Fibroblast of the conjunctiva (primary cell): ENCODE measurements at regions not wholly inside any gene's neighbourhood (a gene's known extent, or its start where the extent isn't known, plus 50 kb on each side); places are given as distances from the start of the nearest gene placed in this dataset.

Experiments used
- DNase-seq: peaks from one replicate; pipeline ENCODE4 v3.0.0-alpha.2; 2010; ENCODE audit warnings: low read depth

DNA sequence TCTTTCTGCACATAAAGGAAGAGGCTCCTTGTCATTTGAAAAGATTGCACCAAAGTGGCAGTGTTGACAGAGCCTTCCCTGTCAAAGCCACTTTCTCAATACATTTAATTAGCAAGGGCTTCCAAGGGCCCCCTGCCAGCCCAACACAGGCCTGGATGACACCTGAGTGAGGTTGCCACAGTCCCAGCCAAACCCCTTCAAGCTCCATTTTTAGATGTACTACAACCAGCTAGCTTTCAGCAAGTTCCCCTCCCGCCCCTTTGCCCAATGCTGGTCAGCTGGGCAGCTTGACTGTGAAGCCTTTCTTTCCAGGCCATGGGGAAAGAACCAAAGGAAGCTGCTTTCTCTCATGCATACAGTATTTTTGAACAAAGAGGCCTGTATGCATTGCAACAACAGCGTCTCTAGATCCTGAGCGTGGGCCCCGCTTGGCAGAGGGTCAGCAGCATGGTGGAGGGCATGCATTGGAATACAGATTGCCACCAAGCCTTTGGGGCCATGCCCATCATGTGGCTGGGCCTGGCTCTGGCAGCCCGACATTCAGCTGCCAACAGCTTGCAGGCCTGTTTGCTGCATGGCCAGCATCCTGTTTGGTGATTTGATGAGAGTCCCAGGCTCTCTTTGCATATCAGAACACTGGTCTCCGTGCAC lies 261.1 kb upstream of the GATB start:
- no peak for DNase-seq

DNA sequence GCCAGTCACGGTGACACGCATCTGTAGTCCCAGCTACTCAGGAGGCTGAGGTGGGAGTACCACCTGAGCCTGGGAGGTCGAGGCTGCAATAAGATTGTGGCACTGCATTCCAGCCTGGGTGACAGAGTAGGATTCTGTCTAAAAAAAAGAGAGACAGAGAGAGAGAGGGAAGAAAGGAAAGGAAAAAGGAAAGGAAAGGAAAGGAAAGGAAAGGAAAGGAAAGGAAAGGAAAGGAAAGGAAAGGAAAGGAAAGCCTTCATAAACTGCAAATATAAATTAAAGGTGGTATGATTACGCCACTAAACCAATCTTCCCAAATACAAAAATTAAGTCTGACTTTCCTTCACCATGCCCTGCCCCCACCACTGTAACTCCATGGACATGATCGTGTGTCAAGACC lies 259.3 kb upstream of the GATB start:
- no peak for DNase-seq

DNA sequence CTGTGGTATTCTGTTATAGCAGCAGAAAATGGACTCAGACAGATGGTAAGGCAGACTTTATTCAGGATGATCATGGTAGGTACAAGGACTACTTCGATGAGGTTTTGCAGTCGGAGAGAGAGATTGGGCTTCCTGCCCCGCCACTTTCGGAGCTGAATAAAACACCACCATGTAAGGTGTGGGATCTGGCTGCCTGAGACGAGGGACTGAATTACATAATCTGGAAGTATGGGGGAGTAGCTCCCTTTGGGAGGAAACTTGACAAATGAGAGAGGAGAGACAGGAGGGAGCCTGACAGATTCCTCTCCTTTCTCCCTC lies 255.5 kb upstream of the GATB start:
- no peak for DNase-seq

DNA sequence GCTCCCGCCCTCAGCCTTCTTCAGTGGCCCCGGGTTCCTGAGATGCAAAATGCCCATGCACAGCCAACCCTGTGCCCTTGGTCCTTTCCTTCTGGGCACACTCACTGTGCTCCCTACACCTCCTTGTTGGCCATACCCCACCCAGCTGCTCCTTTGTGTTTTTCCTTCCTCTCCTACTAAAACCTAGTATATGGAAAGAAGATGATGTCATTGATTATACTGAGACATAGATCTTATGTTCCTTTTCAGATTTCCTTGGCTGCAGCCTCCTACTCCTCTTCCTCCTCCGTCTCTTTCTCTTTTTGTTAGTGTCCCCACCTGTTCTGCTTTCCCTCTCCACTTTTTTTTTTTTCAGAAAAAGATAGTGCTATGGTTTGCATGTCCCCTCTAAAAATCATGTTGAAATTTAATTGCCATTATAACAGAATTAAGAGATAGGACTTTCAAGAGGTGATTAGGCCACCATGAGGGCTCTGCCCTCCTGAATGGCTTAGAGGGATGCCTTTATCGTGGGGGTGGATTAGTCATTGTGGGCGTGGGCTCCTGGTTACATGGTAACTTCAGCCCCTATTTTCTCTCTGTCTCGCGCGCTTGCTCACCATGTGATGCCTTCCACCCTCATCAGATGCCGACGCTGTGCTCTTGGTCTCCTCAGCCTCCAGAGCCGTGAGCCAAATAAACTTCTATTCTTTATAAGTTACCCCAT lies 254.9 kb upstream of the GATB start:
- DNase-seq, result no peak

DNA sequence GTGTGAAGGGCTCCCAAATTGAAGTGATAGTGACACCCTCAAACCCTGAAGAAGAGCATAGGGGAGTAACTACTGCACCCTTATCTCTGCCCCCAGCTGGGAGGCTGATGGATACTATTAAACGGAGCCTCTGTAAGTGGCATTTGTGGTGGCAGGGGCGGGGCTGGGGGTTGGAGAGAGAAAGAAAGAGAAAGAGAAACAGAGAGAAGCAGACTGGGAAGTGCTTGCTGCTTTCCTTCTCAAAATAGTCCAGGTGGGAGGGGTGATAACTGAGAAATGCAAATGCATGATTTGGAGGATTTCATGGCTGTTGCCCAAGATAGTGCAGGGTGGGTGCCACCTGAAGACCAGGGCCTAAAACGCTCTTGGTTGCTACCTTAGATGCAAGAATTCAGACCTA lies 253.5 kb upstream of the GATB start:
- no peak for DNase-seq

DNA sequence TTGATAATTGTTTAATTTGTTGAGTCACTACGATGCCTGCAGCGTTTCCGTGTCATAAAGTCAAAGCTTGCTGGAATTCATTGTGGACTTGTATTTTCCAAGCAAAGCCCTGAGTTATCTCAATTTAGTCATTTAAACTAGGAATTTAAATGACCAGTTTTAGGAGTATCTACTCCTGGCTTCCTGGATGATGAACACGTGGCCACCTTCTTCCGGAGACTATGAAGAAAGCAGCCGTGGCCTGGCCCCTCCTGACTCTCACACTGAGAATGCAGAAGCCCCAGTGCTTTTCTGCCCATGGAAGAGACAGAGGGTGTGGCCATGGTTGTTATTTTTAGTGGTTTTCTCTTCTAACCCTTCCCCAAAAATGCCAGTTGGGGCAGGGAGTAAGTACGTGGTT lies 250.7 kb upstream of the GATB start:
- no peak for DNase-seq

DNA sequence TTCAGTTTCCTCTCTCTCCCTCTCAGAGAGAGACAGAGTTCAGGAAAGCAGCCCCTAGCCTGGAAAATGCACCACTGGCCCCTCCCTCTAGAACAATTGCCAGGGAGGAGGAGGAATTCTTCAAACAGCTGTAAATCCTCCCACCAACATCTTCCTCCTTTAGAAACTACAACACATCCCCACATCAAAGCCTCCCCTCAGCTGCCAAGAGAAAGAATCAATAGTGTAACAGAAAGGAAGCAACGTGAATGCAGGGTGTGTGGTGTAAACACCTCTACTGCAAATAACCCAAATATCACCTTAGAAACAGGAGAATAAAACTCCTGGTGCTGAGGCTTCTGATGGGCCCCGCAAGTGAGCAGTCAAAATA lies 249.9 kb upstream of the GATB start:
- no peak for DNase-seq

DNA sequence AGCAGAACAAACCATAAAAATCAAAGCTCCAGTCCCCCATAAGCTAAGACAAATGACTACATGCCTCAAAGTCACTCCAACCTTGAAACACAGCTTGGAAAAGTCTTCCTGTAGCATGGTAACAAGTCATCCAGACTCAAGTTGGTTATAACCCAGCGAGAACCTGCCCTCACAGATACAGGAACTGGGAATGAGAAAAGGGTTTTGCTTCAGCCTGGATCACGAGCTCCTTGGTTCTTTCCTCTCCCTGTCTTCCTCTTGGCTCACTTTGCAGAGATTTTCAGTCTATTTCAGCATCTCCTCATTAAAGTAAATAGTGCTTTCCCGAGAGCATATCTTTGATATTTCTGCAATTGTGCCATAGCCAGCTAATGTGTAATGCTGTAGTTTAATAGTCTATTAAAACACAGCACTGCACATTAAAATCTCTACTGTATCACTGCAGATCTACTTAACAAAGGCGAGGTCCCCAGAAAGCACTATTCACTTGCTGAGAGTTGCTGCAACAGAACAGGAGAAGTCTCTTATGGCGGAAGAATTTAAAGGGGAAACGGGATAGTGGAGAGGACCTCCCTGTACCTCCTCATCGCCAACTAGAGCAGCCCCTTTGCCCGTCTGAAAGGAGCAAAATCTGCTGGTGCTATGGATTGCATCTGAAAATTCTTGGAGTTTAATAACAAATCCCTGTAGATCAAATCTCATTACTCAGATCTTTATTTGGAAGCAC lies 249.3 kb upstream of the GATB start:
- DNase-seq, result no peak

DNA sequence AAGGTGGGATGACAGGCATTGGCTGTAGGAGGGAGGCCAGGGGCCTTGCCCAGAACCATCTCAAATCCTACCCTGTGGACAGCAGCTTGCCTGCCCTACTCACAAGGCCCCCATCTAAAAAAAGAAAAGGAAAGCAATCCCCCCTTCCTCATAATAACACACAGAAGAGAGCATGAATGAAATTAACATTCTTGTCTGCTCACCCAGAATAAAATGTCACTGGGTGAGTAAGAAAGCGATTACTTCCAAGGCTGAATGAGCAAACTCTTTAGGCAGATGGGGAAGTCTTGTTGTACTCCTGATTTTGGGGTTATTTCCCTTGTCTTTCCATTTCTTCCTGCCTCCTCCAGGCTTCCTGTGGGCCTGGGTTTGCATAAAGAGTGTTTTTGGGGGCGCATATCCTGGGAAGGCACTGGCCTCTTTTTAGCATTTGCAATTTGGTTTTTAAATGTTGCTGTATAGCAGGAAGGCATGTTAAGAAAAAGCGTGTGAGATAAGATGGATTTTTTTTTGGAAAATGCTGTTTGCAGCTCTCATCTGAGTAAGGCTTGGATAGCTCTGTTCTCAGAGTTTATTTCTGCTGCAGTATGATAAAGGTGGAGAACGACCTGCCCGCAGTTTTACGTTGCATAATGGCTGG lies 248.3 kb upstream of the GATB start:
- no peak for DNase-seq

DNA sequence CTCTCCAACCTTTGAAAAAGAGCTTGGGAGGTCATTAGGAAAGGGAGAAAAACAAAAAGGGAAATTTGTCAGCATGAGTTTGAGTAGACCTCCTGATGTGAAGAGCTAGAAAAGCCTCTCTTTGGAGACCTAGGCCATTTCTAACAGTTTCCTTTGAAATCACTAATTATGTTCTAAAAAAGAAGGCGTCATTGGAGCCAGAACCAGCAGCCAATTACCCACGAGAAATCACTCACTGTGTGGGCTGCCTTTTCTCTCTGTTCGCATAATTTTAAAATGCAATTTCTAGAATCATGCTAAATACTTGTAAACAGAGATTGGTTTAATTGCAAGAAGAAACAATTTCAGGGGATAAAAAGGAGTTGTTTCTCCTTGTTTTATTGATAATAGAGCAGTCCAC lies 246.3 kb upstream of the GATB start:
- DNase-seq, result no peak

DNA sequence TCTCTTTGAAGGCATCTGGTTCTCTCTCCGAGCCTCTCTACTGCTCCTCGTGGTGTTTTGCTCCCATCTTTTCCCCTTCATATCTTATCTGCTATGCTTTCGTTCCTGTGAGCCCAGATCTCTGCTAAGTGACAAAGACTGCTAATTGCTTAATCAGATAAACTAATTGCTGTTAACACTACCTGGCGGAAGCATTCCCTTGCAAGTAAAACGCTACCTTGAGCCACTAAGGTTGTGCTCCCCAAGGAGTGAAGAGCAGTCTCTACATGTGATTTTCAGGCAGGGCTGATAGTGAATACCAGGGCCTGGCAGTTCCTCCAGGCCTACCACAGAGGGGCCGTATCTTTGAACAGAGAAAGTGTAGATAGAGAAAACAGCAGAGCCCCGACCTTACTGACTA lies 244.0 kb upstream of the GATB start:
- DNase-seq, result no peak

DNA sequence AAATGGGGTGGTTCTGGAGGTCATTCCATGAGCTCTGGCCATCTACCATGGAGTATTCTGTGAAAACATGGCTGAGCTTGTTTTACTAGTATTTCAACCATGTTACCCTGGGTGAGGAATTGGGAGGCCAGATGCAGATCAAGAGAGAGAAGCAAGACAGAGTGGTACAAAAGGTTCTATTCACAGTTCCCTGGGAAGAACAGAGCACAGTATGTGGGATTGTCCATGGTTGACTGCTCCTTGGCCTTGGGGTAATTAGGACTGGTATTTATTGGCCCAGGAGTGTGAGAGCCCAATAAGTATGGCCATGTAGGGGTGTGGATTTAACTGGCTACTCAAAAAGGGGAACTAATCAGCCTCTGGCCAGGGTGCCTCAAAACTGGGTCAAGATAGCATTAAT lies 239.7 kb upstream of the GATB start:
- no peak for DNase-seq

DNA sequence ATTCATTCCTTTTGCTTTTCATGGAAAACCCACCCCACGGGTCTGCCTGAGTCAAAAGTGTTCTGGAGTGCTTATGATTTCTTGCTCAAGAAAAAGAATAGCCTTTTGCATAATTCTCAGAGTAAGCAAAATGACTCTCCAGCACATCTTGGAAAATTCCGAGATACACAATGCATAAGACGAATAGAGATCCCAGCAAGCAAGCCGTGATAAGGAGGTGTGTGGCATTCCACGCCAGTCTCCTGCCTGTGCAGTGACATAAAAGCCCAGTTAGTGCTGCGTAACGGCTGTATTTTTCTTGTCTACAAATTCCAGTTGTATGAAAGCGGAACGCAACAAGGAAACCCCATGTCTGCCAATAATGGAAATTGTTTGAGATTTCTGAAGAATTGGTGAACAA lies 237.9 kb upstream of the GATB start:
- no peak for DNase-seq

DNA sequence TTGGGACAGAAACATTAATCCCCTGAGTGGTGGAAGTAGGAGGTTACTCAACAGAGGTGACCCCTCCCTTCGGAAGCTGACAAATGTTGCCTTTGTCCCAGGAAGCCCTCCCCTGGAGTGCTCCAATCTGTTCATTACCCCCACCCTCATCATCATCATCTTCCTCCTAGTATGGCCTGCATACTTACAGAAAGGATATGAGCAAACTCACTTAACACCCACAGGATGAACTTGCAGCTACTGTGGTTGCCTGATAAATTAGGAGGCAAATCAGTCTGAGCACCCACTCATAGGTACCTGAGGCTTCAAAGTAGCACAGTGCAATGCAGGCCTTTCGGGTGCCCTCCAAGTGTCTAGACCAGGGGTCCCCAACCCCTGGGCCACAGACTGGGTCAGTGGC lies 236.7 kb upstream of the GATB start:
- no peak for DNase-seq

DNA sequence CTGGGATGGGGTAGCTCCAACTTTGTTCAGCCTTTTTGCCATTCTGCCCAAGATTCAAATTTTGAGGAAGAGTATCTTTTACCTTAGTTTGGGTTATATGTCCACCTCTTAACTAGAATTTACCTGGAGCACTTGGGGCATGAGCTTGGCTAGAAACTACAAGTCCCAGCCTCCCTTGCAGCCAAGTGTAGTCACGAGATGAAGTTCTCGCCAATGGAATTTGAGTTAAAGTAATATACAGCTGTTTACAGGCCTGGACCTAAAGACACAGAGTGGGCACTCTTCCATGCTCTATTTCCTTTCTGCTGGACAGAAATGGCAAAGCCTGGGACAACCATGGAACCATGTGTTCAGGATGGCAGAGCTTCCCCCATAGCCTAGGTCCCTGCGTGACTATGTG lies 233.6 kb upstream of the GATB start:
- DNase-seq, result no peak

DNA sequence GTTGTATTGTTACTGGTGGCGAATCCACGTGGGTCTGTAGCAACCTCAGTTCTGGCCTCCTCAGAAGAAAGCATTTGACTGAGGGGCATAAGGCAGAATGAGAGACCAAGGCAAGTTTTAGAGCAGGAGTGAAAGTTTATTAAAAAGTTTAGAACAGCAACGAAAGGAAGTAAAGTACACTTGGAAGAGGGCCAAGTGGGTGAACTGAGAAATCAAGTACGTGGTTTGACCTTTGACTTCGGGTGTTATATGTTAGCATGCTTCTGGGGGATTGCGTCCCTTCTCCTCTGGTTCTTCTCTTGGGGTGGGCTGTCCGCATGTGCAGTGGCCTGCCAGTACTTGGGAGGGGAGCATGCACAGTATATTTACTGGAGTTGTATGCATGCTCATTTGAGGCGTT lies 232.7 kb upstream of the GATB start:
- DNase-seq, result no peak

DNA sequence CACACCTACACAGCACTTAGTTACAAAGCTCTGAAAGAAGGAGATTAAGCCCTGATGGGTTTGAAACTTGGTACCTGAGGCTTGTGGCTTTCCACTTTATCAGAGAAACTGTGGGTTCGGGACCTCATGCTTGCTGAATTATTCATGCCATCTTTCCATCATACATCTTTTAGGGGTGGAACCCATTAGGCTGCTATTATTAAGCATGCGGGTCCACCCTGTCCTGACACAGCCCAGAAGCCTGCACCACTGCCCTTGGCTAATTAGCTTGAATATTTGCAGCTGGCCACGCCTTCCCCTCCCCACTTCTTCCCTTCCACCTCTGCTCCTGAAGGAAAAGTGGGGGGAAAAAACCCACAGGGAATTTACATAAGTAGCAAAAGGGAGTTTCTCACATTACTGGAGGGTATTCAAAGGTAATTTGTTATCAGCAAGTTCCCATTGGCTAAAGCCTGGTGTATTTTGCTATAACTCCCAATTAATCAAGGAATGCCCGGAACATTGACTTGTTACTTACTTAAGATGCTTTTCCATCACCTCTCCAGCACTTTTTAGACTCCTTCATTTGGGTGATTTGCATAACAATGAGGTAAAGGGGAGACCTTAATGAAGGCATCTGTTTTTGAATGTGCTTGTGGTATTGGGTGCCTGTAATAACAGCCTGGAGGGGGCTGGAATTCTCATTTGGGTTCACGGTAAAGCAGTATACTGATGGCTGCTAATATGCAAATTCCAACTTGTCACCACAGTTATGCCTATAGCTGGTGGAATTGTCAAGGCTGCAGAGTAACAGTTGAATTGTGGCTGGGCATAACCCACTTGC lies 231.7 kb upstream of the GATB start:
- no peak for DNase-seq

DNA sequence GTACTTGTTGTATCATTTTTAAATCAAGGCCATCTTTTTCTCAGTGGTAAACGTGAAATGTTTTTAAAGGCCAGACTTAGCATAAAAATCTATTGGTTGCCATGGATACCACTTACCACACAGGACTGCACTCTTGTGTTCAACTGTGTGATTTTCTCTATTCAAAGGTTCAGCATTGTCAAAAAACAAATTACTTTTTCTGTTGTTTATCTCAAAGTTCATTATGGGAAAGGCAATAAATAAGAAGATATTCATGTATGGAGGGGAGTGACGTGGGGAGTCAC lies 231.0 kb upstream of the GATB start:
- DNase-seq, result no peak

DNA sequence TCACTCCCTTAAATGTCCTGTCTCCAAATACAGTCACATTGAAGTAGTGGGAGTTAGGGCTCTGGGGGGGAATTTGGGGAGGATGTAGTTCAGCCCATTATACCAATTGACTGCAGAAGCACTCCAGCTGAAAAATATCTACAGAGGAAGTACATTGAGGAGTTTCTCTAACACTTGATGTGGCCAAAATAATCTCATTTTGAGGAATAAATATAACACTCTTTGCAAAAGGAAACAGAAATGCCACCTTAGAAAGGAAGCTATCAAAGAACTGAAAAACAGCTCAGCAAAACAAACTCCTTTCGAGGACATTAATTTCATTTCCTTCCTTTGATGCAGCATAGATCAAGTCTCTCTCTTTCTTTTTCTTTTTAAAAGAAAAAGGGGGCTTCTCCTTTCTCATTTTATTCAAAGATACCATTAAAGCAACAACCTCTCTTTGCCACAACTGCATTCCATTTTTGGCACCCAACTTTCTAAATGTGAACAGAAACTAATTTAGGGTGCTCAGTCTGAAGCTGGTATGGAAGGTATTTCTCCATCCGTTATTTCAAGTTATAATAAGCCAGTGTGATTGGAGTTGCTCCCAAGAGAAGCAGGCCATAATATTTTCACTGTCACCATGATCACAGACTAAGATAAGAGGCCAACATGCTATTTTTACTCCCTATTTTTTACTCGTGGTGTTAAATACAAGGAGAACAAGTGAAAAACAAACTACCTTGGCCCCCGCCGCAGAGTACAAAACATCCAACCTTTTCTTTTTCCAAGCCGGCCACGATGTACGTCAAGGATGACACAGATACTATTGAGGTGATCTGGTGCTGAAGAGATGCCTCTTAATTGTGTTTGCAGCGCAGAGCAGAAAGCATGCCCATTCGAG lies 230.4 kb upstream of the GATB start:
- DNase-seq, result no peak

DNA sequence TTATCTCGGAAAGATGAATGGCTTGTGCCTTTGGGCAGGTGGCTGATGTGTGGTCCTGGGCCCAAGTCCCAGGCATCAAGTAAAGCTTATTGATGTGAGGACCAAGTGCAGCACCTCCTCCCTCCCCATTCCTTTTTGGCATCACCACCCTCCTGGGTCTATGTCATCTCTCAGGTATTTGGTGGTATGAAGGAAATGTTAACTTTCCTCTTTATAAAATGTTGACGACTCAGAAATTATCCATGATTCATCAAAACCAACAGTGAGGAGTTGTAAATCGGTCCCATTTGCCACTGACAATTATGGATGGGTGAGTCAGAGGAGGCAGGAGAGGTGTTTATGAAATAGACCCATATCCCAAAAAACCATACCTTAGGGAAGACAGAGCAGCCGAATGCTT lies 229.4 kb upstream of the GATB start:
- no peak for DNase-seq

DNA sequence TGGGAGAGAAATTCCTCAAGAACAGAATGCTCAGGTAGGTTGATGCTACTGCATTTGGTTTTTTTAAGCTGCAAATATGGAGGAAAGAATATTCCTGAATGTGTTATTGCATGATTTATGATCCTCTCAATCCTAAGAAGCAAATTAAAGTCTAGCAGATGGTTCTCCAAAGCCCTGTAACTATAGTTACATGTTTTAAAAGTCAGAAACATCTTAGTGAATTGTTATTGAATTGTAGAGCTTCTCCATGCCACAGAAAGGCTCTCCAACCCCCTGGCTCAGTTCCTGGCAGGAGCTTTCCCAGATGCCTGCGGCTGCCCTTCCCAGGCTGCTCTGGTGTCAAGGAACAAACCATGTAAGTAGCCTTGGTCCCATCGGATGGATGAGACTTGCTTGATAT lies 227.8 kb upstream of the GATB start:
- no peak for DNase-seq

DNA sequence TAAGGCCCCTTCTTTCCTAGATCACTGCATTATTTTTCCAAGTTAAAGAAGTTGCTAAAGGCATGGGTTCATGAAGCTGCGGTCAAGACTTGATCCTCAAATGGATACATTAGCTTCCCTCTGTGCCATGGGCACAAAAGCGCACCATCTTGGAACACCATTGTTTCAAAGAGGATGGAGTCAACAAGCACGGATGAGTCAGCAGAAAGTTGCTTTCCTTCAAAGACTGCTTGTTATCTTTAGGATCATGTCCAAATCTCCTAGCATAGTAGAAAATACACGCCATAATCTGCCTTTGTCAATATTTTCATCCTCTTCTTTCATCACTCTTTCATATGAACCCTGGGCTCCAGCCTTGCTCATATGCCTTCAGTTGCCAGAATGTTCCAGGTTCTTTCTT lies 226.8 kb upstream of the GATB start:
- no peak for DNase-seq
